GM12878 (cell line): ENCODE measurements at regions not wholly inside any gene's neighbourhood (a gene's known extent, or its start where the extent isn't known, plus 50 kb on each side); places are given as distances from the start of the nearest gene placed in this dataset.

ENCODE experiments used
- ATAC-seq: fragments of 200-7000 bp; cut with Tn5 transposase; 3 replicates; pipeline ENCODE4 v1.9.1; 2020; ENCODE audit warnings: mild to moderate bottlenecking, moderate library complexity
- BruUV-seq: library from RNA; stranded (reverse); fragments of 400-500 nt; replicated peaks from 2 replicates; lab custom pipeline; 2021; lab: Mats Ljungman, UMichigan
- CTCF ChIA-PET: fragments of 300-600 bp; sonication (Branson Sonifier 250); formaldehyde crosslinking; extraction: SDS; loops from one replicate; lab custom pipeline; 2021; ENCODE audit warnings: inconsistent platforms; lab: Yijun Ruan, JAX
- POLR2A ChIA-PET: fragments of 350-600 bp; formaldehyde crosslinking; extraction: SDS; loops from one replicate; lab custom pipeline; 2021; ENCODE audit warnings: inconsistent platforms; lab: Charles Lee
- RAD21 ChIA-PET: fragments of 300-600 bp; sonication (Branson Sonifier 250); formaldehyde crosslinking; loops from one replicate; lab custom pipeline; 2023; ENCODE audit warnings: antibody characterized with exemption; ENCODE audit not compliant: unreplicated experiment; lab: Charles Lee
- SMC1A ChIA-PET: fragments of 300-600 bp; sonication (Branson Sonifier 250); formaldehyde crosslinking; loops from one replicate; lab custom pipeline; 2023; ENCODE audit not compliant: unreplicated experiment, uncharacterized antibody; lab: Charles Lee
- DNase-seq: peaks from one replicate; pipeline ENCODE4 v3.0.0-alpha.2; 2011; ENCODE audit warnings: low read depth, low spot score
- FAIRE-seq: peaks from 3 replicates; lab custom pipeline; 2011; peaks lifted over from hg19 to GRCh38; lab: Jason Lieb, UNC
- H2AFZ ChIP-seq: 2 replicates; pipeline ENCODE4 v1.6.0; 2011; ENCODE audit warnings: low read depth, low read length, control low read depth; ENCODE audit not compliant: control insufficient read depth
- H3K27ac ChIP-seq: 2 replicates; pipeline ENCODE4 v1.5.1; 2011; ENCODE audit warnings: control low read depth; ENCODE audit not compliant: control insufficient read depth, insufficient read depth
- H3K27me3 ChIP-seq, 2 experiments: replicated peaks in 1 of 2; 2 replicates each; pipeline versions ENCODE4 v1.6.0 to v1.6.1; 2011; ENCODE audit warnings: low read length in 1 of 2; ENCODE audit not compliant: control insufficient read depth in 2 of 2, insufficient read depth in 2 of 2
- H3K36me3 ChIP-seq, 2 experiments: 2 replicates each; pipeline ENCODE4 v1.5.1; 2011; ENCODE audit warnings: low read length in 1 of 2; ENCODE audit not compliant: control insufficient read depth in 2 of 2, insufficient read depth in 2 of 2
- H3K4me1 ChIP-seq: 2 replicates; pipeline ENCODE4 v1.6.1; 2011; ENCODE audit warnings: mild to moderate bottlenecking, low read length, moderate library complexity, mixed read lengths; ENCODE audit not compliant: control insufficient read depth, insufficient read depth
- H3K4me2 ChIP-seq: 2 replicates; pipeline ENCODE4 v1.6.0; 2011; ENCODE audit warnings: control low read depth; ENCODE audit not compliant: control insufficient read depth, insufficient read depth
- H3K4me3 ChIP-seq: fragments of 200-600 bp; sonication (generic); 2 replicates; pipeline ENCODE4 v1.5.1; 2016
- H3K79me2 ChIP-seq: 2 replicates; pipeline ENCODE4 v1.6.0; 2011; ENCODE audit warnings: low read length; ENCODE audit not compliant: control insufficient read depth, insufficient read depth
- H3K9ac ChIP-seq: 2 replicates; pipeline ENCODE4 v1.8.0; 2011; ENCODE audit warnings: low read length, control low read depth, mixed read lengths; ENCODE audit not compliant: control insufficient read depth, insufficient read depth
- H3K9me3 ChIP-seq: replicated peaks from 3 replicates; pipeline ENCODE4 v1.5.1; 2011; ENCODE audit warnings: mild to moderate bottlenecking, low read length; ENCODE audit not compliant: control insufficient read depth, insufficient read depth
- H4K20me1 ChIP-seq: 2 replicates; pipeline ENCODE4 v1.6.0; 2011; ENCODE audit not compliant: control insufficient read depth, insufficient read depth
- KDM1A ChIP-seq: fragments of 200-600 bp; sonication (generic); IDR thresholded peaks from 2 replicates; pipeline ENCODE4 v1.6.1; 2016; ENCODE audit warnings: borderline replicate concordance
- WGBS: methylation state at CpG from one replicate; pipeline ENCODE4 v1.1.6; 2016; ENCODE audit warnings: low lambda C conversion rate; ENCODE audit not compliant: insufficient replicate concordance, insufficient coverage; ENCODE audit errors: missing lambda C conversion rate; 5-methylcytosine and 5-hydroxymethylcytosine counted together
- in situ Hi-C: fragments of 300-500 bp; cut with MboI; formaldehyde crosslinking; loops from 9 replicates; pipeline ENCODE4 v1.14.3; 2018; ENCODE audit warnings: mixed read lengths
- intact Hi-C: fragments of 100-400 bp; cut with micrococcal nuclease; formaldehyde crosslinking; loops from one replicate; pipeline ENCODE4 v1.14.2; 2022; ENCODE audit not compliant: unreplicated experiment
- TF ChIP-seq, protein P1 (sequence below): IDR thresholded peaks from 2 replicates; pipeline ENCODE4 v1.6.1; 2011; ENCODE audit warnings: low read depth, low read length, improper control_type of control experiment, borderline replicate concordance
- TF ChIP-seq, protein P2 (sequence below): fragments of 450-650 bp; IDR thresholded peaks from 2 replicates; pipeline ENCODE4 v1.6.1; 2014; ENCODE audit warnings: mild to moderate bottlenecking
- TF ChIP-seq, protein P3 (sequence below): fragments of 450-650 bp; formaldehyde crosslinking; IDR thresholded peaks from 2 replicates; pipeline ENCODE4 v1.4.0; 2020; ENCODE audit warnings: mild to moderate bottlenecking, moderate library complexity
- TF ChIP-seq, protein P4 (sequence below): fragments of 450-650 bp; IDR thresholded peaks from 2 replicates; pipeline ENCODE4 v1.6.1; 2017; ENCODE audit warnings: low read depth, mild to moderate bottlenecking, moderate library complexity

- no peak overlapping the region for H3K27ac ChIP-seq
- no peaks in the 10 kb centered on the region for H3K79me2 ChIP-seq
- ChIA-PET CTCF (no interaction called here), RAD21 (no interaction called here), POLR2A (no interaction called here), SMC1A (no interaction called here)
- ATAC-seq, result no peak
- no peaks in the 10 kb centered on the region for H3K4me1 ChIP-seq
- no peaks in the 10 kb centered on the region for H3K36me3 ChIP-seq
- WGBS, result 31% methylated on average over 24 of the region's 24 CpGs
- H3K9me3 ChIP-seq, result no peaks in the 10 kb centered on the region
- DNase-seq, result no peak
- H3K4me2 ChIP-seq, result no peak overlapping the region
- H4K20me1 ChIP-seq, result no peaks in the 10 kb centered on the region
- no peak overlapping the region for H2AFZ ChIP-seq
- in situ Hi-C loops (no loop called here), intact Hi-C loops (no loop called here)
- H3K27me3 ChIP-seq, result no peaks in the 10 kb centered on the region; a peak in 1 of 4 replicates
- no peak for FAIRE-seq
- H3K9ac ChIP-seq, result no peak overlapping the region
- TF ChIP-seq, protein P1, sequence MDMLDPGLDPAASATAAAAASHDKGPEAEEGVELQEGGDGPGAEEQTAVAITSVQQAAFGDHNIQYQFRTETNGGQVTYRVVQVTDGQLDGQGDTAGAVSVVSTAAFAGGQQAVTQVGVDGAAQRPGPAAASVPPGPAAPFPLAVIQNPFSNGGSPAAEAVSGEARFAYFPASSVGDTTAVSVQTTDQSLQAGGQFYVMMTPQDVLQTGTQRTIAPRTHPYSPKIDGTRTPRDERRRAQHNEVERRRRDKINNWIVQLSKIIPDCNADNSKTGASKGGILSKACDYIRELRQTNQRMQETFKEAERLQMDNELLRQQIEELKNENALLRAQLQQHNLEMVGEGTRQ, result no peak
- no peak overlapping the region for H3K4me3 ChIP-seq
- no TSS peak for BruUV-seq
These were observed 88.8 kb downstream of the SPRY4 start for GRCh38 chr5:142235870-142236672.

GRCh38 chr5:142235050-142235797, 89.6 kb downstream of the SPRY4 start:
- H3K4me3 ChIP-seq, result no peak overlapping the region
- H2AFZ ChIP-seq, result no peak overlapping the region
- H3K27me3 ChIP-seq, result no peaks in the 10 kb centered on the region; a peak in 1 of 4 replicates
- POLR2A ChIA-PET, result interaction anchor here (0.6 kb wide), 1 partner anchor 722 kb away, joined by 4 read pairs; no protein-coding TSS in a partner anchor
- RAD21 ChIA-PET, result no interaction called here
- H3K9ac ChIP-seq, result no peak overlapping the region
- ATAC-seq, result no peak
- in situ Hi-C loops, result no loop called here
- TF ChIP-seq, protein P2, sequence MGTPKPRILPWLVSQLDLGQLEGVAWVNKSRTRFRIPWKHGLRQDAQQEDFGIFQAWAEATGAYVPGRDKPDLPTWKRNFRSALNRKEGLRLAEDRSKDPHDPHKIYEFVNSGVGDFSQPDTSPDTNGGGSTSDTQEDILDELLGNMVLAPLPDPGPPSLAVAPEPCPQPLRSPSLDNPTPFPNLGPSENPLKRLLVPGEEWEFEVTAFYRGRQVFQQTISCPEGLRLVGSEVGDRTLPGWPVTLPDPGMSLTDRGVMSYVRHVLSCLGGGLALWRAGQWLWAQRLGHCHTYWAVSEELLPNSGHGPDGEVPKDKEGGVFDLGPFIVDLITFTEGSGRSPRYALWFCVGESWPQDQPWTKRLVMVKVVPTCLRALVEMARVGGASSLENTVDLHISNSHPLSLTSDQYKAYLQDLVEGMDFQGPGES, result no peak
- TF ChIP-seq, protein P3, sequence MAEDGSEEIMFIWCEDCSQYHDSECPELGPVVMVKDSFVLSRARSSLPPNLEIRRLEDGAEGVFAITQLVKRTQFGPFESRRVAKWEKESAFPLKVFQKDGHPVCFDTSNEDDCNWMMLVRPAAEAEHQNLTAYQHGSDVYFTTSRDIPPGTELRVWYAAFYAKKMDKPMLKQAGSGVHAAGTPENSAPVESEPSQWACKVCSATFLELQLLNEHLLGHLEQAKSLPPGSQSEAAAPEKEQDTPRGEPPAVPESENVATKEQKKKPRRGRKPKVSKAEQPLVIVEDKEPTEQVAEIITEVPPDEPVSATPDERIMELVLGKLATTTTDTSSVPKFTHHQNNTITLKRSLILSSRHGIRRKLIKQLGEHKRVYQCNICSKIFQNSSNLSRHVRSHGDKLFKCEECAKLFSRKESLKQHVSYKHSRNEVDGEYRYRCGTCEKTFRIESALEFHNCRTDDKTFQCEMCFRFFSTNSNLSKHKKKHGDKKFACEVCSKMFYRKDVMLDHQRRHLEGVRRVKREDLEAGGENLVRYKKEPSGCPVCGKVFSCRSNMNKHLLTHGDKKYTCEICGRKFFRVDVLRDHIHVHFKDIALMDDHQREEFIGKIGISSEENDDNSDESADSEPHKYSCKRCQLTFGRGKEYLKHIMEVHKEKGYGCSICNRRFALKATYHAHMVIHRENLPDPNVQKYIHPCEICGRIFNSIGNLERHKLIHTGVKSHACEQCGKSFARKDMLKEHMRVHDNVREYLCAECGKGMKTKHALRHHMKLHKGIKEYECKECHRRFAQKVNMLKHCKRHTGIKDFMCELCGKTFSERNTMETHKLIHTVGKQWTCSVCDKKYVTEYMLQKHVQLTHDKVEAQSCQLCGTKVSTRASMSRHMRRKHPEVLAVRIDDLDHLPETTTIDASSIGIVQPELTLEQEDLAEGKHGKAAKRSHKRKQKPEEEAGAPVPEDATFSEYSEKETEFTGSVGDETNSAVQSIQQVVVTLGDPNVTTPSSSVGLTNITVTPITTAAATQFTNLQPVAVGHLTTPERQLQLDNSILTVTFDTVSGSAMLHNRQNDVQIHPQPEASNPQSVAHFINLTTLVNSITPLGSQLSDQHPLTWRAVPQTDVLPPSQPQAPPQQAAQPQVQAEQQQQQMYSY (CRISPR knock-in tag), result no peak
- TF ChIP-seq, protein P4, sequence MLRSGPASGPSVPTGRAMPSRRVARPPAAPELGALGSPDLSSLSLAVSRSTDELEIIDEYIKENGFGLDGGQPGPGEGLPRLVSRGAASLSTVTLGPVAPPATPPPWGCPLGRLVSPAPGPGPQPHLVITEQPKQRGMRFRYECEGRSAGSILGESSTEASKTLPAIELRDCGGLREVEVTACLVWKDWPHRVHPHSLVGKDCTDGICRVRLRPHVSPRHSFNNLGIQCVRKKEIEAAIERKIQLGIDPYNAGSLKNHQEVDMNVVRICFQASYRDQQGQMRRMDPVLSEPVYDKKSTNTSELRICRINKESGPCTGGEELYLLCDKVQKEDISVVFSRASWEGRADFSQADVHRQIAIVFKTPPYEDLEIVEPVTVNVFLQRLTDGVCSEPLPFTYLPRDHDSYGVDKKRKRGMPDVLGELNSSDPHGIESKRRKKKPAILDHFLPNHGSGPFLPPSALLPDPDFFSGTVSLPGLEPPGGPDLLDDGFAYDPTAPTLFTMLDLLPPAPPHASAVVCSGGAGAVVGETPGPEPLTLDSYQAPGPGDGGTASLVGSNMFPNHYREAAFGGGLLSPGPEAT, result no peak
- no peak for TF ChIP-seq KDM1A
- TF ChIP-seq, all 136 proteins: peak for 0
- Histone ChIP-seq H3K27ac (no peak overlapping the region), H3K9me3 (no peaks in the 10 kb centered on the region), H4K20me1 (no peaks in the 10 kb centered on the region), H3K4me1 (no peaks in the 10 kb centered on the region), H3K79me2 (no peaks in the 10 kb centered on the region), H3K36me3 (no peaks in the 10 kb centered on the region), H3K4me2 (no peak overlapping the region)
- FAIRE-seq (no peak), DNase-seq (no peak)
- intact Hi-C loops, result no loop called here
- 45% methylated on average over 13 of the region's 14 CpGs for WGBS
- CTCF ChIA-PET, result interaction anchor here (0.6 kb wide), 1 partner anchor 72 kb away, joined by 3 read pairs; no protein-coding TSS in a partner anchor
- SMC1A ChIA-PET, result no interaction called here
- no TSS peak for BruUV-seq
